ENCODE measurements at regions not wholly inside any gene's neighbourhood (a gene's known extent, or its start where the extent isn't known, plus 50 kb on each side); places are given as distances from the start of the nearest gene placed in this dataset.

- TF ChIP-seq CTCF (IDR thresholded peaks at IDR 0.05) (no peak), ZFX (IDR thresholded peaks at IDR 0.05; ENCODE audit: borderline replicate concordance) (no peak)
Observed at GRCh38 chr2:153004627-153005026, 286.2 kb downstream of the ARL6IP6 start.

Data from 22Rv1 (cell line).